ENCODE measurements at regions not wholly inside any gene's neighbourhood (a gene's known extent, or its start where the extent isn't known, plus 50 kb on each side); places are given as distances from the start of the nearest gene placed in this dataset.

DNA sequence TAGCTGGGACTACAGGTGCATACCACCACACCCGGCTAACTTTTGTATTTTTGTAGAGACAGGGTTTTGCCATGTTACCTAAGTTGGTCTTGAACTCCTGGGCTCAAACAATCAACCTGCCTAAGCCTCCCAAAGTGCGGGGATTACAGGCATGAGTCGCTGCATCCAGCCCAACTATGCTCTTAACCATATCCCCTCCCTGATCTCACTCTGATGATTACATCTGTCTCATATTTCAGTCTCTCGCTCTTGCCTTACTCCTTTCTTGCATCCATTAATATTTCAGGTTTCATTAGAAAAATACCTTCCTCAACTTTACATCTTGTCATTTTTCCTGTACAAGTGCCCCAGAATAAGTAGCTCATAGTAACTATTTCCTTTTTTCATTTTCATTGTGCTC lies 61.0 kb upstream of the BASP1 start:
- DNase-seq (no peak), ATAC-seq (no peak)
- Mint-ChIP-seq H3K27ac (no peak overlapping the region), H3K4me3 (no peak overlapping the region), H3K36me3 (ENCODE audit: low read depth) (no peaks in the 10 kb centered on the region), H3K4me1 (no peaks in the 10 kb centered on the region), H3K27me3 (peaks cover 7% of the 10 kb centered on the region)
- H3K9me3 ChIP-seq (ENCODE audit: control insufficient read depth, low read length, poor library complexity, severe bottlenecking), result no peaks in the 10 kb centered on the region

- Mint-ChIP-seq H3K27me3 (peaks cover 7% of the 10 kb centered on the region), H3K4me1 (no peaks in the 10 kb centered on the region), H3K27ac (no peak overlapping the region), H3K4me3 (no peak overlapping the region), H3K36me3 (ENCODE audit: low read depth) (no peaks in the 10 kb centered on the region)
- ATAC-seq, result no peak
- DNase-seq, result no peak
- no peaks in the 10 kb centered on the region for H3K9me3 ChIP-seq (ENCODE audit: control insufficient read depth, low read length, poor library complexity, severe bottlenecking)
Observed at GRCh38 chr5:17157294-17157693, 60.1 kb upstream of the BASP1 start.

GRCh38 chr5:17157916-17158529 lies 59.4 kb upstream of the BASP1 start:
- no peak for DNase-seq
- Mint-ChIP-seq H3K27me3 (peaks cover 7% of the 10 kb centered on the region), H3K4me3 (no peak overlapping the region), H3K4me1 (no peaks in the 10 kb centered on the region), H3K27ac (no peak overlapping the region), H3K36me3 (ENCODE audit: low read depth) (no peaks in the 10 kb centered on the region)
- H3K9me3 ChIP-seq (ENCODE audit: control insufficient read depth, low read length, poor library complexity, severe bottlenecking), result no peaks in the 10 kb centered on the region
- ATAC-seq, result no peak

GRCh38 chr5:17160756-17161040 lies 56.7 kb upstream of the BASP1 start:
- DNase-seq (no peak), ATAC-seq (no peak)
- Mint-ChIP-seq H3K4me3 (no peak overlapping the region), H3K27ac (no peak overlapping the region), H3K27me3 (peaks cover 7% of the 10 kb centered on the region), H3K4me1 (no peaks in the 10 kb centered on the region), H3K36me3 (ENCODE audit: low read depth) (no peaks in the 10 kb centered on the region)
- no peaks in the 10 kb centered on the region for H3K9me3 ChIP-seq (ENCODE audit: control insufficient read depth, low read length, poor library complexity, severe bottlenecking)

- H3K9me3 ChIP-seq (ENCODE audit: control insufficient read depth, low read length, poor library complexity, severe bottlenecking), result no peaks in the 10 kb centered on the region
- no peak for ATAC-seq
- Mint-ChIP-seq H3K36me3 (ENCODE audit: low read depth) (no peaks in the 10 kb centered on the region), H3K27me3 (peaks cover 7% of the 10 kb centered on the region), H3K4me3 (no peak overlapping the region), H3K4me1 (no peaks in the 10 kb centered on the region), H3K27ac (no peak overlapping the region)
- DNase-seq, result no peak
Observed at GRCh38 chr5:17161662-17162061, 55.8 kb upstream of the BASP1 start.

- no peak overlapping the region for H3K4me3 Mint-ChIP-seq
- H3K27me3 Mint-ChIP-seq, result no peaks in the 10 kb centered on the region
- DNase-seq (no peak), ATAC-seq (no peak)
- H3K9me3 ChIP-seq (ENCODE audit: control insufficient read depth, low read length, poor library complexity, severe bottlenecking), result no peaks in the 10 kb centered on the region
- no peaks in the 10 kb centered on the region for H3K36me3 Mint-ChIP-seq (ENCODE audit: low read depth)
- no peaks in the 10 kb centered on the region for H3K4me1 Mint-ChIP-seq
- no peak overlapping the region for H3K27ac Mint-ChIP-seq
Observed at GRCh38 chr5:17163221-17163620, 54.2 kb upstream of the BASP1 start.

GRCh38 chr5:17167171-17167891 lies 50.1 kb upstream of the BASP1 start:
- Mint-ChIP-seq H3K36me3 (ENCODE audit: low read depth) (no peaks in the 10 kb centered on the region), H3K27me3 (peaks cover 13% of the 10 kb centered on the region), H3K4me3 (no peak overlapping the region), H3K4me1 (no peaks in the 10 kb centered on the region), H3K27ac (no peak overlapping the region)
- H3K9me3 ChIP-seq (ENCODE audit: control insufficient read depth, low read length, poor library complexity, severe bottlenecking), result no peaks in the 10 kb centered on the region
- DNase-seq (no peak), ATAC-seq (no peak)
